GM12875 (cell line): ENCODE measurements at regions not wholly inside any gene's neighbourhood (a gene's known extent, or its start where the extent isn't known, plus 50 kb on each side); places are given as distances from the start of the nearest gene placed in this dataset.

Experiments used
- H3K4me3 ChIP-seq: one replicate; pipeline ENCODE4 v1.5.1; 2011; ENCODE audit warnings: low read depth, low read length, control low read depth
- CTCF ChIP-seq: IDR thresholded peaks from 2 replicates; pipeline ENCODE4 v1.5.1; 2011; ENCODE audit warnings: low read depth, mild to moderate bottlenecking, control low read depth, inconsistent platforms, low read length, moderate library complexity, borderline replicate concordance; ENCODE audit not compliant: insufficient read depth

GRCh38 chr2:163306647-163307046, 429.2 kb downstream of the FIGN start:
- TF ChIP-seq CTCF, result no peak
- no peak overlapping the region for H3K4me3 ChIP-seq

GRCh38 chr2:163302141-163302540, 433.7 kb downstream of the FIGN start:
- no peak overlapping the region for H3K4me3 ChIP-seq
- no peak for TF ChIP-seq CTCF

- TF ChIP-seq CTCF, result no peak
- no peak overlapping the region for H3K4me3 ChIP-seq
Measured at GRCh38 chr2:163291790-163292189, 444.0 kb downstream of the FIGN start.

GRCh38 chr2:163281717-163282116, 443.1 kb upstream of the KCNH7 start:
- no peak for TF ChIP-seq CTCF
- no peak overlapping the region for H3K4me3 ChIP-seq

- no peak overlapping the region for H3K4me3 ChIP-seq
- TF ChIP-seq CTCF, result no peak
Measured at GRCh38 chr2:163269374-163270021, 430.9 kb upstream of the KCNH7 start.

GRCh38 chr2:163266772-163267171, 428.2 kb upstream of the KCNH7 start:
- no peak overlapping the region for H3K4me3 ChIP-seq
- no peak for TF ChIP-seq CTCF

GRCh38 chr2:163265562-163265961, 427.0 kb upstream of the KCNH7 start:
- TF ChIP-seq CTCF, result no peak

More at GRCh38 chr2:163265562-163265961, 427.0 kb upstream of the KCNH7 start:
- no peak overlapping the region for H3K4me3 ChIP-seq
